ENCODE measurements at regions not wholly inside any gene's neighbourhood (a gene's known extent, or its start where the extent isn't known, plus 50 kb on each side); places are given as distances from the start of the nearest gene placed in this dataset.

DNA sequence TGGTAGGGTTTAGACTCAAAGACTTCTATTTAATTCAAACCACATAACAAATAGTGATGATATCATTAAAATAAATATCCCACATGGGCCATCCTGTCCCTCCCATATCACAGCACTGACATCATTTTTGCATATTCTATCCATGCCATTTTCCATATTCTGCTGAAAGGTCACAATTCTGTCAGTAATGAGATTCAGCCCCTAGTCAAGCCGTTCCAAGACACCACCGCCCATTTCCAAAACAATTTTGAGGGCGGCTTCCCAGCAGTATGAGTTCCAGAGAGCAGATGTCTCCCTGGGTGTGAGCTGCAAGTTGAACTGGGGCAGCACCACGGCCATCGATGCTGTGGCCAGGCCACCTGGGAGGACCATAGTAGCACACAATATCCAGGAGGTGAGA lies 65.1 kb upstream of the PLEKHG1 start:
- CTCF ChIA-PET = no interaction called here
- POLR2A ChIA-PET = no interaction called here
- RAD21 ChIA-PET (ENCODE audit: low non-redundant PET in 1 of 2, low total read pairs in 2 of 2, uncharacterized antibody in 2 of 2, unreplicated experiment in 2 of 2) = no interaction called here

More for the DNA sequence above, 65.1 kb upstream of the PLEKHG1 start:
- DNase-seq (ENCODE audit: low read depth, low spot score) (no peak), ATAC-seq (no peak)
- Histone ChIP-seq H3K9ac (ENCODE audit: low read length) (no peak overlapping the region), H3K9me2 (ENCODE audit: insufficient read depth) (no peaks in the 10 kb centered on the region), H3K79me2 (ENCODE audit: insufficient read depth, low read length) (no peaks in the 10 kb centered on the region), H3K9me3 (ENCODE audit: control insufficient read depth in 1 of 2, insufficient read depth in 1 of 2, low read depth in 1 of 2, low read length in 2 of 2) (no peaks in the 10 kb centered on the region), H3K4me3 (replicated peaks in 1 of 2; ENCODE audit: low read depth in 1 of 2, low read length in 2 of 2) (no peak overlapping the region), H2AFZ (ENCODE audit: low read depth, low read length, poor library complexity, severe bottlenecking) (no peak overlapping the region), H3K36me3 (ENCODE audit: control insufficient read depth in 1 of 2, insufficient read depth in 2 of 2, low read length in 2 of 2) (no peaks in the 10 kb centered on the region), H3K4me1 (ENCODE audit: control insufficient read depth in 1 of 2, insufficient read depth in 2 of 2, low read length in 2 of 2) (no peaks in the 10 kb centered on the region), H4K20me1 (ENCODE audit: insufficient read depth) (no peaks in the 10 kb centered on the region), H3K4me2 (ENCODE audit: low read length) (no peak overlapping the region), H3K27ac (ENCODE audit: low read depth, low read length) (no peak overlapping the region), H3K27me3 (ENCODE audit: insufficient read depth, low read length) (no peaks in the 10 kb centered on the region)
- intact Hi-C loops (cut with micrococcal nuclease) = no loop called here
- BruUV-seq (replicated peaks) = no TSS peak
- TF ChIP-seq CBX3 (IDR thresholded peaks at IDR 0.05; ENCODE audit: low read depth) (no peak), SRF (IDR thresholded peaks at IDR 0.05; ENCODE audit: low read depth) (no peak), ELF1 (IDR thresholded peaks at IDR 0.05; ENCODE audit: borderline replicate concordance, low read depth) (no peak), ZFX (IDR thresholded peaks at IDR 0.05) (no peak), EZH2phosphoT487 (IDR thresholded peaks at IDR 0.05; ENCODE audit: borderline replicate concordance) (no peak), TCF7L2 (IDR thresholded peaks at IDR 0.05; ENCODE audit: borderline replicate concordance, extremely low read depth, insufficient read depth, insufficient read length) (no peak), CEBPB (IDR thresholded peaks at IDR 0.05; ENCODE audit: low read depth) (no peak), RAD21 (IDR thresholded peaks at IDR 0.05; ENCODE audit: low read depth) (no peak), POLR2A (IDR thresholded peaks at IDR 0.05; ENCODE audit: borderline replicate concordance, extremely low read depth, insufficient read depth, insufficient read length) (no peak), FOSL1 (IDR thresholded peaks at IDR 0.05; ENCODE audit: low read depth) (no peak), SIN3A (IDR thresholded peaks at IDR 0.05; ENCODE audit: low read depth) (no peak), ZNF274 (IDR thresholded peaks at IDR 0.05; ENCODE audit: low read depth, low read length) (no peak)
- TF ChIP-seq, protein P1, sequence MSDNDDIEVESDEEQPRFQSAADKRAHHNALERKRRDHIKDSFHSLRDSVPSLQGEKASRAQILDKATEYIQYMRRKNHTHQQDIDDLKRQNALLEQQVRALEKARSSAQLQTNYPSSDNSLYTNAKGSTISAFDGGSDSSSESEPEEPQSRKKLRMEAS (IDR thresholded peaks at IDR 0.05) = no peak
- TF ChIP-seq, protein P2, sequence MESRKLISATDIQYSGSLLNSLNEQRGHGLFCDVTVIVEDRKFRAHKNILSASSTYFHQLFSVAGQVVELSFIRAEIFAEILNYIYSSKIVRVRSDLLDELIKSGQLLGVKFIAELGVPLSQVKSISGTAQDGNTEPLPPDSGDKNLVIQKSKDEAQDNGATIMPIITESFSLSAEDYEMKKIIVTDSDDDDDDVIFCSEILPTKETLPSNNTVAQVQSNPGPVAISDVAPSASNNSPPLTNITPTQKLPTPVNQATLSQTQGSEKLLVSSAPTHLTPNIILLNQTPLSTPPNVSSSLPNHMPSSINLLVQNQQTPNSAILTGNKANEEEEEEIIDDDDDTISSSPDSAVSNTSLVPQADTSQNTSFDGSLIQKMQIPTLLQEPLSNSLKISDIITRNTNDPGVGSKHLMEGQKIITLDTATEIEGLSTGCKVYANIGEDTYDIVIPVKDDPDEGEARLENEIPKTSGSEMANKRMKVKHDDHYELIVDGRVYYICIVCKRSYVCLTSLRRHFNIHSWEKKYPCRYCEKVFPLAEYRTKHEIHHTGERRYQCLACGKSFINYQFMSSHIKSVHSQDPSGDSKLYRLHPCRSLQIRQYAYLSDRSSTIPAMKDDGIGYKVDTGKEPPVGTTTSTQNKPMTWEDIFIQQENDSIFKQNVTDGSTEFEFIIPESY (IDR thresholded peaks at IDR 0.05; ENCODE audit: extremely low read depth, insufficient replicate concordance, low read length) = no peak
- TF ChIP-seq, protein P3, sequence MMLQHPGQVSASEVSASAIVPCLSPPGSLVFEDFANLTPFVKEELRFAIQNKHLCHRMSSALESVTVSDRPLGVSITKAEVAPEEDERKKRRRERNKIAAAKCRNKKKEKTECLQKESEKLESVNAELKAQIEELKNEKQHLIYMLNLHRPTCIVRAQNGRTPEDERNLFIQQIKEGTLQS (IDR thresholded peaks at IDR 0.05) = no peak
- TF ChIP-seq, protein P4, sequence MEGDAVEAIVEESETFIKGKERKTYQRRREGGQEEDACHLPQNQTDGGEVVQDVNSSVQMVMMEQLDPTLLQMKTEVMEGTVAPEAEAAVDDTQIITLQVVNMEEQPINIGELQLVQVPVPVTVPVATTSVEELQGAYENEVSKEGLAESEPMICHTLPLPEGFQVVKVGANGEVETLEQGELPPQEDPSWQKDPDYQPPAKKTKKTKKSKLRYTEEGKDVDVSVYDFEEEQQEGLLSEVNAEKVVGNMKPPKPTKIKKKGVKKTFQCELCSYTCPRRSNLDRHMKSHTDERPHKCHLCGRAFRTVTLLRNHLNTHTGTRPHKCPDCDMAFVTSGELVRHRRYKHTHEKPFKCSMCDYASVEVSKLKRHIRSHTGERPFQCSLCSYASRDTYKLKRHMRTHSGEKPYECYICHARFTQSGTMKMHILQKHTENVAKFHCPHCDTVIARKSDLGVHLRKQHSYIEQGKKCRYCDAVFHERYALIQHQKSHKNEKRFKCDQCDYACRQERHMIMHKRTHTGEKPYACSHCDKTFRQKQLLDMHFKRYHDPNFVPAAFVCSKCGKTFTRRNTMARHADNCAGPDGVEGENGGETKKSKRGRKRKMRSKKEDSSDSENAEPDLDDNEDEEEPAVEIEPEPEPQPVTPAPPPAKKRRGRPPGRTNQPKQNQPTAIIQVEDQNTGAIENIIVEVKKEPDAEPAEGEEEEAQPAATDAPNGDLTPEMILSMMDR (IDR thresholded peaks at IDR 0.05 in 2 of 3, conservative IDR thresholded peaks at IDR 0.05 in 1 of 3; ENCODE audit: borderline replicate concordance in 1 of 3, insufficient read depth in 1 of 3, low read depth in 2 of 3, low read length in 2 of 3) = no peak
